IPS-15b (cell line): ENCODE measurements at regions not wholly inside any gene's neighbourhood (a gene's known extent, or its start where the extent isn't known, plus 50 kb on each side); places are given as distances from the start of the nearest gene placed in this dataset.

Source experiments
- H3K27me3 ChIP-seq: one replicate; pipeline ENCODE4 v1.6.1; 2013; ENCODE audit warnings: low read length; ENCODE audit not compliant: control insufficient read depth, insufficient read depth
- H3K36me3 ChIP-seq: one replicate; pipeline ENCODE4 v1.6.1; 2013; ENCODE audit warnings: low read length; ENCODE audit not compliant: control insufficient read depth, insufficient read depth
- H3K4me1 ChIP-seq: one replicate; pipeline ENCODE4 v1.6.1; 2013; ENCODE audit warnings: mild to moderate bottlenecking, low read length; ENCODE audit not compliant: control insufficient read depth, insufficient read depth
- H3K4me3 ChIP-seq: one replicate; pipeline ENCODE4 v1.5.1; 2013; ENCODE audit warnings: low read depth, low read length
- H3K9ac ChIP-seq: one replicate; pipeline ENCODE4 v1.6.1; 2013; ENCODE audit warnings: low read depth, mild to moderate bottlenecking, low read length
- H3K9me3 ChIP-seq: one replicate; pipeline ENCODE4 v1.6.1; 2013; ENCODE audit warnings: mild to moderate bottlenecking, low read length; ENCODE audit not compliant: control insufficient read depth, insufficient read depth

DNA sequence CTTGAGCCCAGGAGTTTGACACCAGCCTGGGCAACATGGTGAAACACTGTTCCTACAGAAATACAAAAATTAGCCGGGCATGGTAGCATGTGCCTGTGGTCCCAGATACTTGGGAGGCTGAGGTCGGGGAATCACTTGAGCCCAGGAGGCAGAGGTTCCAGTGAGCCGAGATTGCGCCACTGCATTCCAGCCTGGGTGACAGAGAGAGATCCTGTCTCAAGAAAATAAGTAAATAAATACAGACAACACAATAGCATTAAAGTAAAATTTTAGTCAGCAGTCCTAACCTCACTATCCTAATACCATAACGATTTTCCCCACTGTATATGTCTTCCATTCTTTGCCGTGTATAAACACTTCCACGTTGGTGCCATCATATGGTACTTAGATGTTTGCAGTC, 83.0 kb upstream of the MBOAT2 start:
- no peak overlapping the region for H3K4me3 ChIP-seq
- H3K9me3 ChIP-seq, result peaks cover 3% of the 10 kb centered on the region
- H3K9ac ChIP-seq, result no peak overlapping the region
- H3K27me3 ChIP-seq, result no peaks in the 10 kb centered on the region
- H3K36me3 ChIP-seq, result no peaks in the 10 kb centered on the region
- peaks cover 3% of the 10 kb centered on the region for H3K4me1 ChIP-seq

DNA sequence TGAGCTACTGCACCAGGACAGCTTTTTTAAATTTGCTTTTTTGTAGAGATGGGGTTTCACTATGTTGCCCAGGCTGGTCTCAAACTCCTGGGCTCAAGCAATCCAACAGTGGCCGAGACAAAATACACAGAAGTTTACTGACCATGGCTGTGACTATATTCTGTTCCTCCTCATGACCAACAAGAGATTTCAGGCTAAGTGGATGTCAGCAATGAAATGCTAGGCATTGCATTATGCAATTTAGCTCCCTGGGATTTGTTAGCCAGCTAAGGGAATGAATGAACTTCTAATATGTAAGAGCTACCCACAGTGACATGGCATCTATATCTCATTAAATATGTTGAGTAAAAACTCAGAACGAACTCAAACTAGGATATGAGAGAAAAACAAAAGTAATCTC, 81.9 kb upstream of the MBOAT2 start:
- Histone ChIP-seq H3K36me3 (no peaks in the 10 kb centered on the region), H3K27me3 (no peaks in the 10 kb centered on the region), H3K4me3 (no peak overlapping the region)

DNA sequence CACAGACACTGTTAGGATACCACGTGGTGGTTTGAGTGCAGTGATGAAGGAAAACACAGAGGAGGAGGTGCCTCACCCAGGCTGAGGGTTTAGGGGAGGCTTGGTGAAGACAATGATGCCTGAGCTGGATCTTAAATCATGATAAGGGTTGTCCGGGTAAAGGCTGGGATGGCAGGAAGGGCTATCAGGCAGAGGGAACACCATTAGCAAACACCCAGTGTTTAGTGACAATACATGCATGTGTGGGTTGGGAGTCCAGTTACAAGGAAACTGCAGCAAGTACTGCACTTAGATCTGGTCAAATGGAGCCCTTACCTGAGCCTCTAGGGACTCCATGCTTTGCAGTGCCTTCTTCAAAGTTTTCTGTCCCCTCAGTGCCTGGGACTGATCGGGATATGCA, 79.8 kb upstream of the MBOAT2 start:
- Histone ChIP-seq H3K4me3 (no peak overlapping the region), H3K36me3 (no peaks in the 10 kb centered on the region), H3K9ac (no peak overlapping the region), H3K27me3 (no peaks in the 10 kb centered on the region), H3K4me1 (peaks cover 3% of the 10 kb centered on the region), H3K9me3 (peaks cover 7% of the 10 kb centered on the region)

More for the DNA sequence above, 81.9 kb upstream of the MBOAT2 start:
- Histone ChIP-seq H3K9ac (no peak overlapping the region), H3K9me3 (peaks cover 7% of the 10 kb centered on the region), H3K4me1 (peaks cover 3% of the 10 kb centered on the region)

DNA sequence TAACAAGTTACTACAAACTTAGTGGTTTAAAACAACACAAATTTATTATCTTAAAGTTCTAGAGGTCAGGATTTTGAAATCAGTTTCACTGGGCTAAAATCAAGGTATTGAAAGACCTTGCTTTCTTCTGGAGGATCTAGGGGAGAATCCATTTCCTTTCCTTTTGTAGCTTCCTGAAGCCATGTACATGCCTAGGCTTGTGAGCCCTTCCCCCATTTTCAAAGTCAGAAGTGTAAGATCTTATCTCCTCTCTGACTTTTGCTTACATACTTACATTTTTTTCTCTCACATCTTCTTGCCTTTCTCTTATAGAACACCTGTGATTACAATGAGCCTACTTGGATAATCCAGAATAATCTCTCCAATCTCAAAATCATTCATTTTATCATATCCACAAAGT, 78.7 kb upstream of the MBOAT2 start:
- Histone ChIP-seq H3K4me1 (peaks cover 3% of the 10 kb centered on the region), H3K9ac (no peak overlapping the region), H3K9me3 (peaks cover 7% of the 10 kb centered on the region), H3K4me3 (no peak overlapping the region), H3K36me3 (no peaks in the 10 kb centered on the region), H3K27me3 (no peaks in the 10 kb centered on the region)

DNA sequence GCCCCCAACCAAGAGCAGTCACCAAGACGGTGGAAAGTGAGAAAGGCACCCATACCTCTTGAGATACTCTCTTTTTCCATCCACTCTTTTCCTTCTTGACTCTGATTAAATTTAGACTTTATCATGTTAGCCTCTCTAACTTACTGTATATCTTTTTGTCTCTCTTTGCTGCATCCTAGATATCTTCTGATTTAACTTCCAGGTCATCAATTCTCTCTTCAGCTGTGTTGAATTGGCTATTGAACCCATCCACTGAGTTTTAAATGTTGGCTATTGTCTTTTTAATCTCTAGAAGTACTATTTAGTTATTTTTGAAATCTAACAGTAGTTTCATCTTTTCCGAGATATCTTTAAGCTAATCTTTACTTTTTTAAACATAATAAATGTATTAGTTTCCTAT, 78.3 kb upstream of the MBOAT2 start:
- no peaks in the 10 kb centered on the region for H3K4me1 ChIP-seq
- peaks cover 7% of the 10 kb centered on the region for H3K9me3 ChIP-seq
- no peaks in the 10 kb centered on the region for H3K27me3 ChIP-seq
- no peak overlapping the region for H3K4me3 ChIP-seq
- H3K36me3 ChIP-seq, result no peaks in the 10 kb centered on the region
- no peak overlapping the region for H3K9ac ChIP-seq

DNA sequence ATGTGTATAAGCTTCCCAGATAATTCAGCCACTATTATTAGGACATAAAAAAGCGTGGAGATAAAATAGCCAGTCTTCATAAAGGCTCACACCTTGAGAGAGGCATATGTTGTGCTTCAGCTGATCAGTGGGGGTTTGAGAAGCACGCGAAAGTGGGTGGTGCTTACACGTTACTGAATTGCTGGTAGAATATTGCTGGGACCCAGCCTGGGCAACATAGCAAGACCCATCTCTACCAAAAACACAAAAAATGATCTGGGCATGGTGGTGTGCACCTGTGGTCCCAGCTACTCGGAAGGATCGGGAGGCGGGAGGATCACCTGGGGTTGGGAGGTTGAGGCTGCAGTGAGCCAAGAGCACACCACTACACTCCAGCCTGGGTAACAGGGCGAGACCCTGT, 74.9 kb upstream of the MBOAT2 start:
- no peak overlapping the region for H3K4me3 ChIP-seq
- H3K36me3 ChIP-seq, result no peaks in the 10 kb centered on the region
- no peak overlapping the region for H3K9ac ChIP-seq
- peaks cover 7% of the 10 kb centered on the region for H3K9me3 ChIP-seq
- no peaks in the 10 kb centered on the region for H3K27me3 ChIP-seq
- H3K4me1 ChIP-seq, result peaks cover 6% of the 10 kb centered on the region

DNA sequence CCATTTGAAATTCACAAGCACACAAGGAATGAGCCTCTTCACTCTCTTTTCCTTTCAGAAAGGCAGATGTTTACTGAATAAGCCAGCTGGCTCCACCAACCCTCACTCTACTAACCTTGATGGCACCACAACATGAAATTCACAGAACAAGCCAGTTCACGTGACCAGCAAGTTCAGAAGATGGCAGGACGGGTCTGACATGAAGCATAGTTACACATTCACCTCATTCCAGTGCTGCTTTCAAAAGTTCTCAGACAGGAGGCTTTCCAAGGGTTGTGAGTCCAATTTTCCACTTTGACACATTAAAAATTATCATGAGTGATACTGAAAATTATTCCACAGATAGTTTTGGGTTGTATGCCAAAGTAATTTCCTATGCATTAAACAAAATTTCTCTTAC, 74.2 kb upstream of the MBOAT2 start:
- Histone ChIP-seq H3K9me3 (peaks cover 7% of the 10 kb centered on the region), H3K4me1 (peaks cover 6% of the 10 kb centered on the region), H3K9ac (no peak overlapping the region), H3K4me3 (no peak overlapping the region), H3K36me3 (no peaks in the 10 kb centered on the region), H3K27me3 (no peaks in the 10 kb centered on the region)

DNA sequence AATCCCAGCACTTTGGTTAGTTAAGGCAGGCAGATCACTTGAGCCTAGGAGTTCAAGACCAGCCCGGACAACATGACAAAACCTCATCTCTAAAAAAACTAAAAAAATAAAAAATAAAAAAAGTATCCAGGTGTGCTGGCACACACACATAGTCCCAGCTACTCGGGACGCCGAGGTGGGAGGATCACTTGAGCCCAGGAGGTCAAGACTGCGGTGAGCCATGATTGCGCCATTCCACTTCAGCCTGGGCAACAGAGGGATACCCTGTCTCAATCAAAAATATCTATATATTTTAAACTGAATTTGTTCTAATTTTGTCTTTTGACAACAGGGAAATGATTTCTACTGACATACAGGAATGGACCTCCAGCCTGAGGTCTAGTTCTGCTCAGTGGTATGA, 73.3 kb upstream of the MBOAT2 start:
- no peak overlapping the region for H3K9ac ChIP-seq
- no peak overlapping the region for H3K4me3 ChIP-seq
- peaks cover 6% of the 10 kb centered on the region for H3K4me1 ChIP-seq
- peaks cover 7% of the 10 kb centered on the region for H3K9me3 ChIP-seq
- H3K36me3 ChIP-seq, result no peaks in the 10 kb centered on the region
- no peaks in the 10 kb centered on the region for H3K27me3 ChIP-seq

DNA sequence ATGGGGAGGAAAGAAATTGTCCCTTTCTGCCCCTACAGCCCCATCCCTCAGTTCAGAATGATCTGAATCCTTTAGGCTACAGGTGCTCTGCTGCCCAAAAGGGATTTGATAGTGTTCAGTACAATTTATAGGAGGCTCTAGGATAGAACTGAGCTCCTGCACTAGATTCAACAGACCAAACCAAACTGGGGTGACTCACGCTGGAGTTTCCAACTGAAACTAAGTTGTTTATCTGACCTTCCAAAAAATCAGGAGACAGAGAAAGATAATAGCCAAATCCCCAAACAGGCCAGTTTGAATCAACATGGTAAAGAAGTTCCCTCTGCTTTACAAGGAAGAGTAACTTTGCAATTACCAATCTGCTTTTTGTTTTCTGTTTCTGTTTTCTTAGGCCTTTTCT, 72.7 kb upstream of the MBOAT2 start:
- H3K9me3 ChIP-seq, result peaks cover 2% of the 10 kb centered on the region
- H3K9ac ChIP-seq, result no peak overlapping the region
- peaks cover 6% of the 10 kb centered on the region for H3K4me1 ChIP-seq
- no peak overlapping the region for H3K4me3 ChIP-seq
- H3K36me3 ChIP-seq, result no peaks in the 10 kb centered on the region
- no peaks in the 10 kb centered on the region for H3K27me3 ChIP-seq

DNA sequence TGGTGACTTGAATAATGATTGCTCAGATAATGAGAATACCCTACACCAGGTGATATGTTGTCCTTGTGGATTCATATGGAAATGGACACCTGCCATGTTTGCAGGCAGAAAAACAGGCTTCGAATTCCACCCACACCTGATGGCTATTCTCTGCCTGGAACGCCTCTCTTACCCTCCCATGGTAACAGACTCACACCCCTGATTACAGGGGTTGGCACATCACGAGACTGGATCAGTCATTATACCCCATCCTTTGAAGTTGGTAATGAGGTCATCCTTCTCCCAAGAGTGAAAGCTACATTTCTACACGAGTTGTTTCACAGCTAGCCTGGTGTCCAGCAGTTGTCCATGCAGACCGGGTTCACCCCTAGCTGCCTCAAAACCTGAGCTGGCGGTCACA, 71.4 kb upstream of the MBOAT2 start:
- Histone ChIP-seq H3K36me3 (no peaks in the 10 kb centered on the region), H3K4me1 (peaks cover 6% of the 10 kb centered on the region), H3K9ac (no peak overlapping the region), H3K27me3 (no peaks in the 10 kb centered on the region), H3K4me3 (no peak overlapping the region), H3K9me3 (no peaks in the 10 kb centered on the region)

DNA sequence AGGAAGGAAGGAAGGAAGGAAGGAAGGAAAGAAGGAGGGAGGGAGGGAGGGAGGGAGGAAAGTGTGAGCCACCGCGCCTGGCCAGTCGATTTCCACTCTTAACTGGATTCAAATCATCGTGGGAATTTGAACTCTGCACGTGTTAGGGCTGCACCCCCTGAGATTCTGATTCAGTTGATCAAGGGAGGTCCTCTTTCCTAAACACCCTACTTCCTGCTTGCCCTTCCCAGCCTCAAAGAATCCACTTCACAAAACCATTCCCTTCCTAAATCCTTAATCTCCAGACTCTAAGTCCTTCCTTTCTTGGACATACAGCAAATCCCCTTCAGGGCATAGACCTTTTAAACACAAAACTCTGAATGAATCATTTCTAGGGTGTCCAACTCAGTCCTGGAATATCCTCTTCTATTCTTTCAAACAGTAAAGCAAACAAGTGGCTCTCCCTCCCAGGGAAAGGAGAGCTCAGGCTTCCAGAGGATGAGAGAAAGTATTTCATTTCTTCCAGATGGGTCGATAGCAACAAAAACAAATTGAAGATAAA, 68.2 kb upstream of the MBOAT2 start:
- Histone ChIP-seq H3K36me3 (no peaks in the 10 kb centered on the region), H3K27me3 (no peaks in the 10 kb centered on the region), H3K4me1 (peaks cover 6% of the 10 kb centered on the region), H3K4me3 (no peak overlapping the region), H3K9ac (no peak overlapping the region), H3K9me3 (no peaks in the 10 kb centered on the region)

DNA sequence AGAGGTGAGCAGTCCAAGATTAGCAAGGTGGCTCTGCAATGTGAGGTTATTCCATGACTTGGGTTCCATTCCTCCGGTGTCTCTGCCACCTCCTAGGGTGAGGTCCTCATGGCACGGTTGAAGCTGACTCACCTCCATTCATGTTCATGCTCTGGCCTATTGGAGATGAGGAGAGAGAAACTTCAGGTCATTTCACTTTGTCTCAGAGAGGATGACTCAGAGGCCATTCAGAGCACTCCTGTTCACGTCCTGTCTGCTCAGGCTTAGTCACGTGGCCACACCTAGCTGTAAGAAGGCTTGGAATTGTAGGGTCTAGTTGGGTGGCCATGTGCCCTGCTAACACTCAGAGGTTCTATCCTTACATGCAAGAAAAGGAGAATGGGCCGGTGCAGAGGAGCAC, 67.5 kb upstream of the MBOAT2 start:
- Histone ChIP-seq H3K4me1 (peaks cover 6% of the 10 kb centered on the region), H3K27me3 (no peaks in the 10 kb centered on the region), H3K4me3 (no peak overlapping the region), H3K36me3 (no peaks in the 10 kb centered on the region), H3K9ac (no peak overlapping the region), H3K9me3 (no peaks in the 10 kb centered on the region)

DNA sequence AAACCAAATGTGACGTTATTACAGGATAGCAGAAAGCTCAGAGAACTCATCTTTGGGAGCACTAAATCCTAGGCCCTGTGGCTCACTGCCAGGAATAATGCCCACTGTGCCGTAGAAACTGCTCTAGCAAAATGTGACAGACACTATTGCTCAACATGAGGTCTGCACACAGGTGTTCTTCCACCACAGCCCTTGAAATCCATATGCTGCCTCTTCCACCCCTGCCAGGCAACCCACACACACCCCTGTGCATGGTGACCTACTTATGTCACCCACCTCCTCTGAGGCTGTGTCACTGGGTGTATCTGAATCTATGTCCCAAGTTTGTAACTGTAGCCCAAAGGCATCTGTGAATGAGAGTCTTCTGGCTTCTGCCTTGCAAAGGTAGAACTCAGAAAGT, 66.1 kb upstream of the MBOAT2 start:
- H3K36me3 ChIP-seq, result no peaks in the 10 kb centered on the region
- no peak overlapping the region for H3K9ac ChIP-seq
- H3K27me3 ChIP-seq, result no peaks in the 10 kb centered on the region
- no peak overlapping the region for H3K4me3 ChIP-seq
- H3K4me1 ChIP-seq, result peaks cover 3% of the 10 kb centered on the region
- H3K9me3 ChIP-seq, result no peaks in the 10 kb centered on the region
